GM23338 (cell line): ENCODE measurements at regions not wholly inside any gene's neighbourhood (a gene's known extent, or its start where the extent isn't known, plus 50 kb on each side); places are given as distances from the start of the nearest gene placed in this dataset.

ENCODE experiments used
- ATAC-seq: fragments of 200-7000 bp; cut with Tn5 transposase; 3 replicates; pipeline ENCODE4 v1.9.1; 2020
- DNase-seq: peaks from one replicate; pipeline ENCODE4 v3.0.0-alpha.2; 2015; ENCODE audit warnings: low spot score
- H2AFZ ChIP-seq: fragments of 200-600 bp; sonication (generic); 2 replicates; pipeline ENCODE4 v1.8.0; 2016; ENCODE audit warnings: antibody characterized with exemption, mild to moderate bottlenecking, moderate library complexity
- H3F3A ChIP-seq: fragments of 200-600 bp; sonication (generic); replicated peaks from 2 replicates; pipeline ENCODE4 v1.8.0; 2017; ENCODE audit warnings: antibody characterized with exemption, mixed run types, low read depth
- H3K27ac ChIP-seq: fragments of 200-600 bp; sonication (generic); 2 replicates; pipeline ENCODE4 v1.6.1; 2016; ENCODE audit warnings: low read depth
- H3K27me3 ChIP-seq: fragments of 200-600 bp; sonication (generic); 2 replicates; pipeline ENCODE4 v1.8.0; 2016; ENCODE audit warnings: mild to moderate bottlenecking, mixed run types, moderate library complexity; ENCODE audit not compliant: insufficient read depth
- H3K36me3 ChIP-seq: fragments of 200-600 bp; sonication (generic); 2 replicates; pipeline ENCODE4 v1.8.0; 2016; ENCODE audit warnings: mild to moderate bottlenecking; ENCODE audit not compliant: insufficient read depth
- H3K4me1 ChIP-seq: fragments of 200-600 bp; sonication (generic); 2 replicates; pipeline ENCODE4 v1.8.0; 2016; ENCODE audit warnings: mild to moderate bottlenecking, moderate library complexity; ENCODE audit not compliant: insufficient read depth
- H3K4me2 ChIP-seq: fragments of 200-600 bp; sonication (generic); 2 replicates; pipeline ENCODE4 v1.7.1; 2017; ENCODE audit warnings: mixed run types
- H3K4me3 ChIP-seq: fragments of 200-600 bp; sonication (generic); 2 replicates; pipeline ENCODE4 v1.6.1; 2016; ENCODE audit warnings: mixed run types
- H3K79me2 ChIP-seq: fragments of 200-600 bp; sonication (generic); replicated peaks from 2 replicates; pipeline ENCODE4 v1.8.0; 2017; ENCODE audit warnings: mild to moderate bottlenecking; ENCODE audit not compliant: insufficient read depth
- H3K9me2 ChIP-seq: fragments of 200-600 bp; sonication (generic); 2 replicates; pipeline ENCODE4 v1.8.0; 2017; ENCODE audit not compliant: insufficient read depth
- H4K20me1 ChIP-seq: fragments of 200-600 bp; sonication (generic); replicated peaks from 2 replicates; pipeline ENCODE4 v1.8.0; 2017; ENCODE audit warnings: mild to moderate bottlenecking; ENCODE audit not compliant: insufficient read depth
- H3K27ac Mint-ChIP-seq: 2 replicates; pipeline ENCODE4 v1.8.0; 2020; ENCODE audit warnings: inconsistent platforms, mild to moderate bottlenecking, moderate library complexity, mixed read lengths
- H3K27me3 Mint-ChIP-seq: 3 replicates; pipeline ENCODE4 v1.8.0; 2022; ENCODE audit warnings: low read depth, mild to moderate bottlenecking, moderate library complexity, mixed read lengths, inconsistent platforms; ENCODE audit not compliant: insufficient read depth, poor library complexity
- H3K36me3 Mint-ChIP-seq: 3 replicates; pipeline ENCODE4 v1.8.0; 2021; ENCODE audit warnings: low read depth, mild to moderate bottlenecking, inconsistent platforms, moderate library complexity, mixed read lengths
- H3K4me1 Mint-ChIP-seq: 3 replicates; pipeline ENCODE4 v1.8.0; 2020; ENCODE audit warnings: mild to moderate bottlenecking, inconsistent platforms, mixed read lengths
- H3K4me3 Mint-ChIP-seq: 3 replicates; pipeline ENCODE4 v1.8.0; 2021; ENCODE audit warnings: moderate library complexity, mild to moderate bottlenecking, inconsistent platforms, mixed read lengths
- H3K9me3 Mint-ChIP-seq: 3 replicates; pipeline ENCODE4 v1.8.0; 2020; ENCODE audit warnings: moderate library complexity, mild to moderate bottlenecking, inconsistent platforms, mixed read lengths
- CREB1 ChIP-seq: fragments of 250-450 bp; sonication (Bioruptor Pico); IDR thresholded peaks from 2 replicates; pipeline ENCODE4 v1.5.0; 2020; ENCODE audit warnings: low read depth, mild to moderate bottlenecking, moderate library complexity
- CTCF ChIP-seq, 2 experiments: fragments of 200-600 bp in 1 of 2; sonication (generic) in 1 of 2; conservative IDR thresholded peaks; 2 replicates each; pipeline versions ENCODE4 v1.5.1 to v1.6.1; 2016 to 2017; ENCODE audit warnings: antibody characterized with exemption in 2 of 2, low read depth in 2 of 2, mild to moderate bottlenecking in 2 of 2, moderate library complexity in 1 of 2
- ETS1 ChIP-seq: IDR thresholded peaks from 2 replicates; pipeline ENCODE4 v1.6.1; 2016; ENCODE audit warnings: antibody characterized with exemption
- EZH2 ChIP-seq: fragments of 200-600 bp; sonication (generic); IDR thresholded peaks from one replicate; pipeline ENCODE4 v1.8.0; 2017; ENCODE audit warnings: antibody characterized with exemption, mild to moderate bottlenecking, low read depth; ENCODE audit not compliant: unreplicated experiment
- EZH2phosphoT487 ChIP-seq: fragments of 200-600 bp; sonication (generic); IDR thresholded peaks from one replicate; pipeline ENCODE4 v1.8.1; 2018; ENCODE audit warnings: antibody characterized with exemption; ENCODE audit not compliant: unreplicated experiment
- JUNB ChIP-seq: IDR thresholded peaks from one replicate; pipeline ENCODE4 v1.6.1; 2016; ENCODE audit warnings: antibody characterized with exemption; ENCODE audit not compliant: unreplicated experiment
- NANOG ChIP-seq: IDR thresholded peaks from 2 replicates; pipeline ENCODE4 v1.6.1; 2016; ENCODE audit warnings: antibody characterized with exemption, borderline replicate concordance
- POLR2AphosphoS5 ChIP-seq: IDR thresholded peaks from 2 replicates; pipeline ENCODE4 v1.6.1; 2016; ENCODE audit warnings: antibody characterized with exemption, low read depth
- REST ChIP-seq: IDR thresholded peaks from one replicate; pipeline ENCODE4 v1.6.1; 2018; ENCODE audit warnings: antibody characterized with exemption; ENCODE audit not compliant: unreplicated experiment
- STAT1 ChIP-seq: IDR thresholded peaks from one replicate; pipeline ENCODE4 v1.6.1; 2016; ENCODE audit warnings: antibody characterized with exemption; ENCODE audit not compliant: unreplicated experiment
- ZNF114 ChIP-seq: fragments of 250-450 bp; sonication (Bioruptor Pico); IDR thresholded peaks from 2 replicates; pipeline ENCODE4 v1.5.0; 2020; ENCODE audit warnings: mild to moderate bottlenecking, moderate library complexity
- ZNF331 ChIP-seq: fragments of 250-450 bp; sonication (Bioruptor Pico); IDR thresholded peaks from 2 replicates; pipeline ENCODE4 v1.5.0; 2020; ENCODE audit warnings: low read depth, mild to moderate bottlenecking, moderate library complexity
- ZNF462 ChIP-seq: fragments of 250-450 bp; sonication (Bioruptor Pico); IDR thresholded peaks from 2 replicates; pipeline ENCODE4 v1.5.0; 2020; ENCODE audit warnings: mild to moderate bottlenecking, moderate library complexity

- H3K79me2 ChIP-seq: no peaks in the 10 kb centered on the region
- ATAC-seq (no peak), DNase-seq (no peak)
- no peaks in the 10 kb centered on the region for H4K20me1 ChIP-seq
- no peak for TF ChIP-seq ZNF462 (CRISPR knock-in tag)
- TF ChIP-seq EZH2phosphoT487: no peak
- TF ChIP-seq JUNB: no peak
- no peak for TF ChIP-seq ZNF331 (CRISPR knock-in tag)
- TF ChIP-seq ETS1: no peak
- no peak for TF ChIP-seq NANOG
- no peak for TF ChIP-seq CREB1 (CRISPR knock-in tag)
- no peak for TF ChIP-seq ZNF114 (CRISPR knock-in tag)
- no peak for TF ChIP-seq STAT1
- TF ChIP-seq EZH2: no peak
- TF ChIP-seq POLR2AphosphoS5: no peak
- no peak for TF ChIP-seq REST
- no peak for TF ChIP-seq CTCF (conservative IDR thresholded peaks at IDR 0.05; ENCODE audit: low read depth in 2 of 2)
- no peaks in the 10 kb centered on the region for H3K27me3 ChIP-seq
- no peaks in the 10 kb centered on the region for H3F3A ChIP-seq
- Mint-ChIP-seq H3K4me3 (no peak overlapping the region), H3K27ac (no peak overlapping the region), H3K4me1 (peaks cover 16% of the 10 kb centered on the region), H3K9me3 (no peaks in the 10 kb centered on the region; the same call in 2 of the 3 replicates), H3K36me3 (no peaks in the 10 kb centered on the region), H3K27me3 (no peaks in the 10 kb centered on the region)
- no peaks in the 10 kb centered on the region for H3K9me2 ChIP-seq
- H3K4me3 ChIP-seq: no peak overlapping the region
- no peak overlapping the region for H3K4me2 ChIP-seq
- no peak overlapping the region for H3K27ac ChIP-seq
- no peaks in the 10 kb centered on the region for H3K36me3 ChIP-seq
- no peaks in the 10 kb centered on the region for H3K4me1 ChIP-seq
- H2AFZ ChIP-seq: no peak overlapping the region
Measured at GRCh38 chr3:190737446-190737845, 125.0 kb downstream of the GMNC start.
